DMS53 (cell line): ENCODE measurements at regions not wholly inside any gene's neighbourhood (a gene's known extent, or its start where the extent isn't known, plus 50 kb on each side); places are given as distances from the start of the nearest gene placed in this dataset.
"Not testable (repeated sequence)": the region's sequence is repeated elsewhere in the genome, so short reads cannot be mapped to it uniquely, and the experiment has no call there.

ENCODE experiments used
- DNase-seq: peaks from one replicate; lab custom pipeline; 2025; lab: John Stamatoyannopoulos, UW

DNA sequence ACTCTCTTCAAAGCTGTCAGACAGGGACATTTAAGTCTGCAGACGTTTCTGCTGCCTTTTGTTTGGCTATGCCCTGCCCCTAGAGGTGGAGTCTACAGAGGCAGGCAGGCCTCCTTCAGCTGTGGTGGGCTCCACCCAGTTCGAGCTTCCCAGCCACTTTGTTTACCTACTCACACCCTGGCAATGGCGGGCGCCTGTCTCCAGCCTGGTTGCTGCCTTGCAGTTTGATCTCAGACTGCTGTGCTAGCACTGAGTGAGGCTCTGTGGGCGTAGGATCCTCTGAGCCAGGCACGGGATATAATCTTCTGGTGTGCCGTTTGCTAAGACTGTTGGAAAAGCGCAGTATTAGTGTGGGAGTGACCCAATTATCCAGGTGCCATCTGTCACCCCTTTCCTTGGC, 499.8 kb upstream of the IZUMO3 start:
- DNase-seq, result not testable (repeated sequence)

DNA sequence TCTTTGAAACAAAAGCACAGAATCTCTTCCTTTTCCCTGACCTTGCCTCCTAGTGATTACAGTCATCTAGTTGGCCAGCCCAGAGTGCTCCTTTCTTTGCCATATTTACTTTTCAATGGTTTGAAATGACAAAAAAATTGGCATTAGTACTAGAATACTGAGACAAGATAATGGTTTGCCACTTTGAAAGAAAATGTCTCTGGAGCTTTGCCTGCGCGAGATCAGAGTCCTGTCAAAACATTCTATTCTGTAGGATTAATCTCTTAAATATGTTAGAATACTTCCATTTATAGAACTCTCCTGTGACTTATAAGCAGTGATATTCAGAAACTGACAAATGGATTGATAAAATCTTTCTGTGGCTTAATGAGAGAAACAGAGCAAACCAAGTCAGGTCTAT, 484.0 kb upstream of the IZUMO3 start:
- DNase-seq, result no peak

DNA sequence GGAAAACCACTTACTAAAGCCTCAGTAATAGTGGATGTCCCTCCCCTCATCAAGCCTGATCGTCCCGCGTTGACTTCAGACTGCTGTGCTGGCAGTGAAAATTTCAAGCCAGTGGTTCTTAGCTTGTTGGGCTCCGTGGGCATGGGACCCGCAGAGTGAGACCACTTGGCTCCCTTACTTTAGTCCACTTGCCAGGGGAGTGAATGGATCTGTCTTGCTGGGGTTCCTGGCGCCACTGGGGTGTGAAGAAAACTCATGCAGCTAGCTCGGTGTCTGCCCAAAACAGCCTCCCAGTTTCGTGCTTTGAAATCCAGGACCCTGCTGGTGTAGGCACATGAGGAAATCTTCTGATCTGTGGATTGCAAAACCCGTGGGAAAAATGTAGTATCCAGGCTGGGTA, 480.0 kb upstream of the IZUMO3 start:
- no peak for DNase-seq

GRCh38 chr9:25025156-25025555, 479.5 kb upstream of the IZUMO3 start:
- no peak for DNase-seq

DNA sequence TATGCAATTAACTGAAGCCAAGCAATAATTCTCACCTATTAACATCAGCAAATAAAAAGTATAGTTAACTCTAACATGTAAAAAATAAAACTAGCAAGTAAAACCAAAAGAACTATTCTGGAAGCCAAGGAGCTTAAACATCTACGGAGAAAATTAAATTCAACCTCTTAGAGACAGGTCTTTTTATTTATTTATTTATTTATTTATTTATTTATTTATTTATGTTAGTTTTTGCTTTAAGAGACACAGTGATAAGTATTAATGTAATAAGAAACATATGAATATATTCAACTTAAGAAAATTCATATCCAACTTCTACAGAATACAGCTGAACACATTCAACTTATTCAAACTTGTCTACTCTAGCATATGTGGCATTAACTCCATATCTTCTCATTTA, 472.1 kb upstream of the IZUMO3 start:
- DNase-seq, result no peak

DNA sequence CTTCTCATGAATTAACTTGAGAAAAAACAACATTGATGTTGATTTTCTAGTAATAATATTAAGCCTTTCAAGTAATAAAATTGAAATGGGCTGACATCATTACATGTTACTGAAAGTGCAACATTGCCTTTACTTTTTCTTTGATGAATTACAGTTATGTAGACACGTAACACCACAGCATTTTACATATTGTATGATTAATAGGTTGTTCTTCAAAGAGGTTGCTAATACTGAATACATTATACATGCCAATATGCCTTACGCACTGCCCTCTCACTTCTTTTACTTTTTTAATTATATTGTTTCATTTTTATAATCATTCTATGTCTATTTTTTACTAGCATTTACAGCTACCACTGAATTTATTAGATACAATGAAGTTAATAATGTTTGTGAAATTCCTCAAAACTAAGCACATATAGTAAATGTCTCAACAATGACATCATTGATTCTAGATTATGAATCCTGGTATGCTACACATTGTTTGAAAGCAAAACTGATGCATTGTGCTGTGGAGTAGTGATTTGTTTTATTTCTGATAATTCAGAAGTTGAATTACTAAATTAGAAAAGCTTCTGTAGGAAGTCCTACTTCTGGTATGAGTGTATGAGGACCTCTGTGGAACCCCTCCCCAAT, 464.4 kb upstream of the IZUMO3 start:
- no peak for DNase-seq

GRCh38 chr9:25003686-25004085, 458.0 kb upstream of the IZUMO3 start:
- DNase-seq, result no peak

DNA sequence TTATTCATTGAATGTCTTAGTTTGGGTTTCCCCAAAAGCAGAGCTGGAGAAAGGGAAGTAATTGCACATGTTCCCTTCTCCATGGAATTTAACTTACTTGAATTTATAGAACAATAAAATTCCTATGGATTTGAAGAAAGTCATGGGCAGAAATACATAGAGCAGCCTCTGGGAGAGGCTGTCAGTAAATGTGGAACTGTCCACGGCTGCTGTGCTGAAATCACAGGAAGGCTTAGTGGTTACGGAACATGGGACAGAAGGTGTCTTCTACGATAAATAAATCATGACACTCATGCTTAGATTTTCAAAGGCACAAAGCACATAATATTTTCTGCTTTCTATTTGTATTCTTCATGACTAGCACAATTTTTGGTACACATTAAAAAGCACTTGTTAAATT, 440.6 kb upstream of the IZUMO3 start:
- no peak for DNase-seq

GRCh38 chr9:24970780-24971179, 425.1 kb upstream of the IZUMO3 start:
- DNase-seq, result not testable (repeated sequence)

GRCh38 chr9:24961762-24962161, 416.1 kb upstream of the IZUMO3 start:
- no peak for DNase-seq

DNA sequence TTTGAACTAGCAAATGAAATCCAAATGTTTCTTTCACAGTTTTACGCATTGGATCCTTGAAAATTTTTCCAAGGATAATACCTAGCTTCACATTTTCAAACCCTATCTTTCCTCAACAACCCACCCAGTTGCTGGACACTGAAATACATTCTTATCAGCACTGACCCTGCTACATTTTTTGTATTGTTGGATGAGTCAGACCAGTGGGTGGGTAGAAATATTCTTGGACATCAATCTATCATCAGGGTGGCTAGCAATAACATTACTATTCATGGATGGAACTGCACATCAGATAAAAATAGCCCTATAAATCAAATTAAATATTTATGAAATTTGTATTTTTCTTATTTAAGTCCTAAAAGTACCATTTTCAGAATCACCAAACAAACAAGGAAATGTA, 407.4 kb upstream of the IZUMO3 start:
- DNase-seq, result no peak

GRCh38 chr9:24939109-24939850, 393.6 kb upstream of the IZUMO3 start:
- no peak for DNase-seq

DNA sequence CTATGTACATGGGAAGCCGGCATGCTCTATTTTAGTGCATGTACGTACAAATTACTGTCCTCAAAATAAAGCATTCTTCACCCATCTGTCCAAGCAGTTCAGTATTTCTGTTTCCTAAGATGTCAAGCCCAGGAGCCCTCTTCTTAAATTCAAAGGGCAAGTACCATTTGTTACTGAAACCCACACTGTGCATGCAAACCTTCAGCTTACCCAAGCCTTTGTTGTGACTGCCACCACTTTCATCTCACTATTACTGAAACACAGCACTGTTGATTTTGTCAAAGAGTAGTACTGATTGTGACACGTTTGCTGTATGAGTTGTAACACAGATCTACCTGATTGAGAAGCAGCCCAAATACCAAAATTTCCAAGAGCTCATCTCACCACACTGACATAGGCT, 390.4 kb upstream of the IZUMO3 start:
- no peak for DNase-seq

DNA sequence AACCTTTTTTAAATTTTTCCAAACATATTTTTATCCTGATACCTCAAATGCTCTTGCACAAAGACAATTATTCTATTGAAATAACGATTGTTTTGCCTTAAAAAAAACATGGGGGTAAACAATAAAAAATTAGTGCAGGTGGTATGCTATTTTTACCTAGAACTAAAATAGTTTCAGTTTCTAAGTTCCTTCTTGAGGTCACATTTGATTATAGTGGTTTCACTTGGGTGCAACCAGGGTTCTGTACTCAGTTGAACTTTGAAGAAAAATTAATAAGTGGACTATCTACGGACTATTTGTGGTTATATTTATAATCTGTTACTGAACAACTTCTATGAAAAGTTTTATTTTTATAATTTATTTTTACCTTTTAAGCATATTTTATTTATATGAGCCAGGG, 387.1 kb upstream of the IZUMO3 start:
- DNase-seq, result no peak

GRCh38 chr9:24931894-24932293, 386.2 kb upstream of the IZUMO3 start:
- DNase-seq, result no peak

GRCh38 chr9:24912767-24913166, 367.1 kb upstream of the IZUMO3 start:
- DNase-seq, result peak; percentile 40

GRCh38 chr9:24901319-24901718, 355.6 kb upstream of the IZUMO3 start:
- DNase-seq, result no peak

GRCh38 chr9:24900179-24900578, 354.5 kb upstream of the IZUMO3 start:
- no peak for DNase-seq

DNA sequence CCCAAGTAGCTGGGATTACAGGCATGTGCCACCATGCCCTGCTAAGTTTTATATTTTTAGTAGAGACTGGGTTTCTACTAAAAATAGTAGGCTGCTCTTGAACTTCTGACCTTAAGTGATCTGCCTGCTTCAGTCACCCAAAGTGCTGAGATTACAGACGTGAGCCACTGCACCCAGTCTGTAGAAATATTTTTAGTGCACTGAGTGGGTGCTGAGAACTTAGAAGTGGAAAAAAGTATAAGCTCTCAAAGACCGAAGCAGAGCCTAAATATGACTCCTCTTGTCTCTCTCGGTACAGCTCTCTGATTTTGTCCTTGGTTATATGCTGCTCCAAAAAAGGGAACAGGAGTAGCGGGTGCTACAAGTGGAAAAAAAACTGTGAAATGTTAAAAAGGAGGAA, 353.8 kb upstream of the IZUMO3 start:
- peak; percentile 53 for DNase-seq

DNA sequence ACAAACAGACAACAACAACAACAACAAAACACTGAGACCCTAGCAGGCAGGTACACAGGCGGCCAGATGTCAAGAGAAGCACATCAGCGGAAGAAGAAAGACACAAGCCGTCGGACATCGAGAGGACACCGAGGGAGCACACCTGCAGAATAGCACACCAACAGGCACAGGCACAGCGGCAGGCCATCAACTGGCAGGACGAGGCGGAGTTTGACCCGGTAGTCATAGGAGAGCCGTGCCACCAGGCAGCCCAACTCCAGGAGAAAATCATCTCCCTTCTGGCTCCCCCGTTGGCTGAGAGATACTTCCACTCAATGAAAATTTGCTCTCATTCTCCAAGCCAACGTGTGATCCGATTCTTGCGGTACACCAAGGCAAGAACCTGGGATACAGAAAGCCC, 352.1 kb upstream of the IZUMO3 start:
- no peak for DNase-seq

DNA sequence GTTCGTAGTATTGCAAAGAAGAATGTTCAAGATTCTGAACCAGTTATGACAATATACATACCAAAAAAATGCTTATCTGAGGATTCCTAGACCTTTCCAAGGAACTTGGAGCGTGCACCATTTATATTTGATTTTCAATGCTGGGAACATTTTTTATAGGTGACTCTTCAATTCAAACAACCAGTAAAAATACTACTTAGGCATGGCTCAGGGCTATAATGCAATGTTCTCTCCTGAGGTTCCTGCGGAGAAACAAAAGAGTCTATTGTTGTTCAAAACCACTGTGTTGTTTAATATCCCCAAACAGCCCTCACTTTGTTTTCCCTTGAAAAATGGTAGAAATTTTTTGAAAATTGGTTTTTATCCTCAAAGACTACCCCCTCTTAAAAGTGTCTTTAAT, 335.7 kb upstream of the IZUMO3 start:
- DNase-seq, result no peak

DNA sequence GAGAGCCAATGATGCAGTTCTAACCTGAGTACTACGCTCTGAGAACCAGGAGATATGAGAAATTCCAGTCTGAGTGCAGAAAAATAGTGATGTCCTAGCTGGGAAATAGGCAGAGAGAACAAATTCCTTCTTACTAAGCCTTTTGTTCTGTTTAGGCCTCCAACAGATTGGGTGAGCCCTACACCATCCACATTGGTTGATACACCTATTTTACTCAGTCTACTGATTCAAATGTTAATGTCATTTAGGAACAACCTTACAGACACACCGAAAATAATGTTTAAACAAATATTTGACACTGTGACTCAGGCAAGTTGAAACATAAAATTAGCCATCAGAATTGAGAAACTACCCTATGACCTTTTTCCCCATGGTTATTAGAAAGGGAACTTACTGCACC, 333.9 kb upstream of the IZUMO3 start:
- no peak for DNase-seq

GRCh38 chr9:24856601-24857000, 310.9 kb upstream of the IZUMO3 start:
- DNase-seq, result not testable (repeated sequence)
